Brain microvascular endothelial cell (primary cell): ENCODE measurements at regions not wholly inside any gene's neighbourhood (a gene's known extent, or its start where the extent isn't known, plus 50 kb on each side); places are given as distances from the start of the nearest gene placed in this dataset.
"Not testable (repeated sequence)": the region's sequence is repeated elsewhere in the genome, so short reads cannot be mapped to it uniquely, and the experiment has no call there.

Source experiments
- DNase-seq: peaks from one replicate; pipeline ENCODE4 v3.0.0-alpha.2; 2020
- H3K27ac ChIP-seq: fragments of 250-450 bp; sonication (Bioruptor Pico); 2 replicates; pipeline ENCODE4 v1.5.1; 2020; ENCODE audit warnings: mild to moderate bottlenecking, moderate library complexity
- H3K27me3 ChIP-seq: fragments of 250-450 bp; sonication (Bioruptor Pico); replicated peaks from 2 replicates; pipeline ENCODE4 v1.5.1; 2020; ENCODE audit warnings: mild to moderate bottlenecking
- H3K36me3 ChIP-seq: fragments of 250-450 bp; sonication (Bioruptor Pico); replicated peaks from 2 replicates; pipeline ENCODE4 v1.5.1; 2020; ENCODE audit warnings: mild to moderate bottlenecking
- H3K4me3 ChIP-seq: 2 replicates; pipeline ENCODE4 v1.5.1; 2011; ENCODE audit warnings: low read depth, mild to moderate bottlenecking, control low read depth, low read length, moderate library complexity
- in situ Hi-C: cut with HindIII; loops from 2 replicates; pipeline ENCODE4 v1.10.0; 2017; ENCODE audit warnings: low sequenced_read_pairs, low pct_ligation_motif_present
- TF ChIP-seq, protein P1 (sequence below): IDR thresholded peaks from 2 replicates; pipeline ENCODE4 v1.5.1; 2011; ENCODE audit warnings: low read depth, mild to moderate bottlenecking, moderate library complexity, low read length, control low read depth, inconsistent platforms; ENCODE audit errors: missing control alignments

- TF ChIP-seq, protein P1, sequence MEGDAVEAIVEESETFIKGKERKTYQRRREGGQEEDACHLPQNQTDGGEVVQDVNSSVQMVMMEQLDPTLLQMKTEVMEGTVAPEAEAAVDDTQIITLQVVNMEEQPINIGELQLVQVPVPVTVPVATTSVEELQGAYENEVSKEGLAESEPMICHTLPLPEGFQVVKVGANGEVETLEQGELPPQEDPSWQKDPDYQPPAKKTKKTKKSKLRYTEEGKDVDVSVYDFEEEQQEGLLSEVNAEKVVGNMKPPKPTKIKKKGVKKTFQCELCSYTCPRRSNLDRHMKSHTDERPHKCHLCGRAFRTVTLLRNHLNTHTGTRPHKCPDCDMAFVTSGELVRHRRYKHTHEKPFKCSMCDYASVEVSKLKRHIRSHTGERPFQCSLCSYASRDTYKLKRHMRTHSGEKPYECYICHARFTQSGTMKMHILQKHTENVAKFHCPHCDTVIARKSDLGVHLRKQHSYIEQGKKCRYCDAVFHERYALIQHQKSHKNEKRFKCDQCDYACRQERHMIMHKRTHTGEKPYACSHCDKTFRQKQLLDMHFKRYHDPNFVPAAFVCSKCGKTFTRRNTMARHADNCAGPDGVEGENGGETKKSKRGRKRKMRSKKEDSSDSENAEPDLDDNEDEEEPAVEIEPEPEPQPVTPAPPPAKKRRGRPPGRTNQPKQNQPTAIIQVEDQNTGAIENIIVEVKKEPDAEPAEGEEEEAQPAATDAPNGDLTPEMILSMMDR, result no peak
- no peak for DNase-seq
- in situ Hi-C loops, result no loop called here
- Histone ChIP-seq H3K36me3 (no peaks in the 10 kb centered on the region), H3K4me3 (no peak overlapping the region), H3K27me3 (no peaks in the 10 kb centered on the region), H3K27ac (no peak overlapping the region)
Measured at GRCh38 chr2:7626139-7626537, 708.9 kb downstream of the RNF144A start.

- TF ChIP-seq, protein P1, result no peak
- DNase-seq, result peak; percentile 8
- in situ Hi-C loops, result no loop called here
Measured at GRCh38 chr2:7627583-7627982, 710.4 kb downstream of the RNF144A start.

GRCh38 chr2:7632420-7632819, 715.2 kb downstream of the RNF144A start:
- in situ Hi-C loops, result no loop called here
- H3K36me3 ChIP-seq, result no peaks in the 10 kb centered on the region
- DNase-seq, result no peak
- TF ChIP-seq, protein P1, result no peak
- H3K4me3 ChIP-seq, result no peak overlapping the region
- H3K27ac ChIP-seq, result no peak overlapping the region
- no peaks in the 10 kb centered on the region for H3K27me3 ChIP-seq

More at GRCh38 chr2:7627583-7627982, 710.4 kb downstream of the RNF144A start:
- H3K27ac ChIP-seq, result no peak overlapping the region
- no peaks in the 10 kb centered on the region for H3K36me3 ChIP-seq
- H3K27me3 ChIP-seq, result no peaks in the 10 kb centered on the region
- no peak overlapping the region for H3K4me3 ChIP-seq

DNA sequence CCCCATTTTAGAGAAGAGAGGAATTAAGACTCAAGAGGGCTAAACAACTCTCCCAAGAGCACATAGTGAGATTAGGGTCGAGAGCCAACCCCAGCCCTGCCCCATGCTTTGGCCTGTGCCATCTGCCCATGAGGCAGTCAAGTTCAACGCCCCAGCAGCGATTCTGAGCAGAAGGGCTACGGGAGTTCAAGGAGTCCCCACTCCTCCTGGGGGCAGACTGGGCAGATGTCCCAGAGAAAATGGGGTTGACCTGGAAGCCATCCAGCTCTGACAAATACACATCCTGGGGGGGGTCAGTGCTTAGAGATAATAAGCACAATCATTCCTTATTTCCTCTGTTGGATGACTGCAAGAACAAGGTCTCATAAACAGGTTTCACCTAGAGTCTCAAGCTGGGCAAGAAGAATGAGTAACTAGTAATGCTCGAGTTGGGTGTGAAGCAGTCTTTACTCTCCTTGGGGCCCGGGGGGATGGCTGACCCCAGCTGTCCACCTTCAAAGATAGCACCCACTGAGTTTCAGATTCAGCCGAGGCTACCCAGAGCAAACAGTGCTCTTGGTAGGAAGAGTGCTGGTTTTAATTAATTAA, 716.4 kb downstream of the RNF144A start:
- DNase-seq, result no peak
- Histone ChIP-seq H3K27me3 (no peaks in the 10 kb centered on the region), H3K4me3 (no peak overlapping the region), H3K36me3 (no peaks in the 10 kb centered on the region), H3K27ac (no peak overlapping the region)
- in situ Hi-C loops, result no loop called here
- TF ChIP-seq, protein P1, result no peak

- in situ Hi-C loops, result no loop called here
- Histone ChIP-seq H3K27me3 (no peaks in the 10 kb centered on the region), H3K27ac (no peak overlapping the region), H3K4me3 (no peak overlapping the region), H3K36me3 (no peaks in the 10 kb centered on the region)
- TF ChIP-seq, protein P1, result no peak
- DNase-seq, result no peak
Measured at GRCh38 chr2:7634409-7634808, 717.2 kb downstream of the RNF144A start.

DNA sequence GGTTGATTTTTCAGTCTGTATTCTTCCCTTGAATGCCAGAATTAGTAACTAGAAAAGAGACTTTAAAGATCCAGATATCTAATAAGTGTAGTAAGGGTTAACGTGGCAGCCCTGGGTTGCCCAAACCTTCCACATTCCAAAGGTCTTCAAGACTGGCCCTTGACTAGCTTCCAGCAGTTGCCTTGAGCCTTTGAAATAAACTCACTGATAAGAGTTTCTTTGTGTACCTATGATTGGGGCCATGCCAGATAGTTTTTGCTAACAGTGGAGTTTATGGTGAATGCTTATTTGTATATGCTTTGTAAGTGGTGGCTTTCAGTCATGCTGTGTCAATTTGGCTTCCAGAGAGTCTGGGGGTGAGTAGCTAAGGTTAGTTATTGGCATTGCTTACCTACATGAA, 722.3 kb downstream of the RNF144A start:
- in situ Hi-C loops, result no loop called here
- no peaks in the 10 kb centered on the region for H3K36me3 ChIP-seq
- no peak overlapping the region for H3K4me3 ChIP-seq
- no peaks in the 10 kb centered on the region for H3K27me3 ChIP-seq
- no peak for DNase-seq
- H3K27ac ChIP-seq, result no peak overlapping the region
- TF ChIP-seq, protein P1, result no peak

DNA sequence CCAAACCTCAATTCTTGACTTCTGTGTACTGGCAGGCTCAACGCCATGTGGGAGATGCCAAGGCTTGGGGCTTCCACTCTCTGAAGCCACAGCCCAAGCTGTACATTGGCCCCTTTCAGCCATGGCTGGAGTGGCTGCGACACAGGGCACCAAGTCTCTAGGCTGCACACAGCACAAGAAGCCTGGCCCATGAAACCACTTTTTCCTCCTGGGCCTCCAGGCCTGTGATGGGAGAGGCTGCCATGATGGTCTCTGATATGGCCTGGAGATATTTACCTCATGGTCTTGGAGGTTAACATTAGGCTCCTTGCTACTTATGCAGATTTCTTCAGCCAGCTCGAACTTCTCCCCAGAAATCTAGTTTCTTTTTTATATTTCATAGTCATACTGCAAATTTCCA, 724.1 kb downstream of the RNF144A start:
- H3K4me3 ChIP-seq, DNase-seq, in situ Hi-C loops, H3K36me3 ChIP-seq, H3K27me3 ChIP-seq, H3K27ac ChIP-seq: not testable (repeated sequence)
